GM19395 (cell line): ENCODE measurements at regions not wholly inside any gene's neighbourhood (a gene's known extent, or its start where the extent isn't known, plus 50 kb on each side); places are given as distances from the start of the nearest gene placed in this dataset.

Experiments
- ATAC-seq: cut with Tn5 transposase; IDR thresholded peaks from one replicate; pipeline ENCODE4 v1.9.1; 2021; ENCODE audit warnings: mild to moderate bottlenecking, moderate library complexity; ENCODE audit not compliant: unreplicated experiment

- ATAC-seq, result peak; percentile 83
Observed at GRCh38 chr4:146029939-146030710, 91.5 kb upstream of the ZNF827 start.

- ATAC-seq, result peak; percentile 42
Observed at GRCh38 chr4:146029147-146029546, 90.5 kb upstream of the ZNF827 start.

- ATAC-seq, result no peak
Observed at GRCh38 chr4:146027761-146028160, 89.1 kb upstream of the ZNF827 start.

GRCh38 chr4:146023334-146023967 lies 84.8 kb upstream of the ZNF827 start:
- ATAC-seq, result peak; percentile 98

GRCh38 chr4:146022541-146022940 lies 83.9 kb upstream of the ZNF827 start:
- ATAC-seq, result no peak

GRCh38 chr4:146018247-146018646 lies 79.6 kb upstream of the ZNF827 start:
- no peak for ATAC-seq

- no peak for ATAC-seq
Observed at GRCh38 chr4:146004730-146005129, 66.1 kb upstream of the ZNF827 start.

GRCh38 chr4:145988628-145989027 lies 50.0 kb upstream of the ZNF827 start:
- no peak for ATAC-seq
